ENCODE measurements at regions not wholly inside any gene's neighbourhood (a gene's known extent, or its start where the extent isn't known, plus 50 kb on each side); places are given as distances from the start of the nearest gene placed in this dataset.

DNA sequence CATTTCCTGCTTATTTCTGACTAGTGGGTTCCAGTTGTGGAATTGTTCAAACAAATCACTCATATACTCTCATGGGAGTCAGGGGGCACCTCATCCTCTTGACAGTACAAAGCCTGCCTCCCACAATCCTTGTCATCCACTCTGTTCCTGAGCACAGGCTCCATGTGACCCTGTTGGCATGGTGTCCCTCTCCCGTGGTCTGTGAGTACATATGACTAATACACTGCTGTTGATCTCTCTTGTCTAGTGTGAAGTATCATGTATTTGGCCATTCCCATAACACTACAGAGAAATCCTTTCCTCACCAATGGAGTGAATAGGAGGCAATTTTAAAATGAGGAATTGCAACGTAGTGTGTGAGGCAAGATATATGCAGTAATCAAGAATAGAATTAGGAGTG, 185.3 kb downstream of the OGFRL1 start:
- no peak for TF ChIP-seq POLR2A (IDR thresholded peaks at IDR 0.05)
- TF ChIP-seq, protein P1, sequence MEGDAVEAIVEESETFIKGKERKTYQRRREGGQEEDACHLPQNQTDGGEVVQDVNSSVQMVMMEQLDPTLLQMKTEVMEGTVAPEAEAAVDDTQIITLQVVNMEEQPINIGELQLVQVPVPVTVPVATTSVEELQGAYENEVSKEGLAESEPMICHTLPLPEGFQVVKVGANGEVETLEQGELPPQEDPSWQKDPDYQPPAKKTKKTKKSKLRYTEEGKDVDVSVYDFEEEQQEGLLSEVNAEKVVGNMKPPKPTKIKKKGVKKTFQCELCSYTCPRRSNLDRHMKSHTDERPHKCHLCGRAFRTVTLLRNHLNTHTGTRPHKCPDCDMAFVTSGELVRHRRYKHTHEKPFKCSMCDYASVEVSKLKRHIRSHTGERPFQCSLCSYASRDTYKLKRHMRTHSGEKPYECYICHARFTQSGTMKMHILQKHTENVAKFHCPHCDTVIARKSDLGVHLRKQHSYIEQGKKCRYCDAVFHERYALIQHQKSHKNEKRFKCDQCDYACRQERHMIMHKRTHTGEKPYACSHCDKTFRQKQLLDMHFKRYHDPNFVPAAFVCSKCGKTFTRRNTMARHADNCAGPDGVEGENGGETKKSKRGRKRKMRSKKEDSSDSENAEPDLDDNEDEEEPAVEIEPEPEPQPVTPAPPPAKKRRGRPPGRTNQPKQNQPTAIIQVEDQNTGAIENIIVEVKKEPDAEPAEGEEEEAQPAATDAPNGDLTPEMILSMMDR (IDR thresholded peaks at IDR 0.05 in 4 of 5, conservative IDR thresholded peaks at IDR 0.05 in 1 of 5): no peak
